Activated CD4-positive, alpha-beta memory T cell treated with anti-CD3 and anti-CD28 coated beads, Interleukin-2, amount 10 ng/mL, durations not matched to agents 7 days and 5 days (primary cell): ENCODE measurements at regions not wholly inside any gene's neighbourhood (a gene's known extent, or its start where the extent isn't known, plus 50 kb on each side); places are given as distances from the start of the nearest gene placed in this dataset.

ENCODE experiments used
- CTCF ChIA-PET: fragments of 350-600 bp; sonication (Branson Sonifier 250); formaldehyde crosslinking; loops from one replicate; lab custom pipeline; 2021; ENCODE audit warnings: antibody characterized with exemption, inconsistent platforms; lab: Charles Lee
- POLR2A ChIA-PET: fragments of 350-600 bp; sonication (Branson Sonifier 250); formaldehyde crosslinking; loops from one replicate; lab custom pipeline; 2021; ENCODE audit warnings: antibody characterized with exemption; lab: Charles Lee
- DNase-seq: peaks from one replicate; pipeline ENCODE4 v3.0.0-alpha.2; 2020
- H3K27ac Mint-ChIP-seq: one replicate; pipeline ENCODE4 v1.8.0; 2021; ENCODE audit warnings: mild to moderate bottlenecking, mixed read lengths
- H3K27me3 Mint-ChIP-seq: one replicate; pipeline ENCODE4 v1.8.0; 2021; ENCODE audit warnings: mixed read lengths
- H3K36me3 Mint-ChIP-seq: one replicate; pipeline ENCODE4 v1.8.0; 2021; ENCODE audit warnings: low read depth, mixed read lengths
- H3K4me1 Mint-ChIP-seq: one replicate; pipeline ENCODE4 v1.8.0; 2021; ENCODE audit warnings: mixed read lengths
- H3K4me3 Mint-ChIP-seq: one replicate; pipeline ENCODE4 v1.8.0; 2021; ENCODE audit warnings: mild to moderate bottlenecking, mixed read lengths
- H3K9me3 Mint-ChIP-seq: one replicate; pipeline ENCODE4 v1.8.0; 2021; ENCODE audit warnings: mixed read lengths

GRCh38 chr2:21427606-21428005, 303.8 kb downstream of the TDRD15 start:
- H3K27ac Mint-ChIP-seq = no peak overlapping the region
- no peak for DNase-seq
- H3K27me3 Mint-ChIP-seq = no peaks in the 10 kb centered on the region
- CTCF ChIA-PET = no interaction called here
- peaks cover 3% of the 10 kb centered on the region for H3K4me1 Mint-ChIP-seq
- H3K4me3 Mint-ChIP-seq = no peak overlapping the region
- POLR2A ChIA-PET = no interaction called here
- peaks cover 3% of the 10 kb centered on the region for H3K9me3 Mint-ChIP-seq
- H3K36me3 Mint-ChIP-seq = no peaks in the 10 kb centered on the region

DNA sequence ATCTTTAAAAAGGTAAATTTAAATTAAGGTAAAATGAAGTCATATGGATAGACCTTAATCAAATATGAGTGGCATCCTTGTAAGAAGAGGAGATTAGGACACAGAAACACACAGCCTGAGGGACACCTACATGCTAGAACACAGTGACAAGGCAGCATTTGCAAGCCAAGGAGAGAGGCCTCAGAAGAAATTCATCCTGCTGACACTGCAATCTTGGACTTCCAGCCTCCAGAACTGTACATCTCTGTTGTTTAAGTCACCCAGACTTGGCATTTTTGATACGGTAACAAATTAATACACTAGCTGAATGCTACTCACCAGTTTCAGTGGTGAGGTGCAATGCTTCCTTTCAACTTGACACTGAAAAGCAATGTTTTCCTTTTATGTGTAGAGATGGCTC, 305.0 kb downstream of the TDRD15 start:
- POLR2A ChIA-PET = no interaction called here
- Mint-ChIP-seq H3K4me3 (no peak overlapping the region), H3K4me1 (peaks cover 3% of the 10 kb centered on the region), H3K36me3 (no peaks in the 10 kb centered on the region), H3K27ac (no peak overlapping the region), H3K27me3 (no peaks in the 10 kb centered on the region), H3K9me3 (peaks cover 5% of the 10 kb centered on the region)
- CTCF ChIA-PET = no interaction called here
- DNase-seq = no peak

DNA sequence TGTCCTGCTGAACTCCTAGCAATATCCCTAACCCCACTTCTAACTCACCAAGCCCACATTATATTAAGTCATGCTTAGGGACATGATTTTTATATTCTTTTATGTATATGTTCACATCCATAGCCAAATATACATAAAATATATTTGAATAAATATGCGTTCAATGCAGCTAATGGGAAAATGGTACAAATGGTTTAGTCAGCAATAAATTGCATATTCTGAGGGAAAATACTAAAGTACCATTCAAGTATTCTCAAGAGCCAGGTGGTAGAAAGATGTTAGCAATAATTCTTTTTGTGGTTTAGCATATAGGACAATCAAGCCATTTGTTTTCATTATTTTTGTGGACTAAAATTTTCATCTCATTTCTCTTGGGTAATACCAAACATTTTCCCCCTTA, 306.0 kb downstream of the TDRD15 start:
- Mint-ChIP-seq H3K4me3 (no peak overlapping the region), H3K27me3 (no peaks in the 10 kb centered on the region), H3K9me3 (peaks cover 5% of the 10 kb centered on the region), H3K27ac (no peak overlapping the region), H3K36me3 (no peaks in the 10 kb centered on the region), H3K4me1 (peaks cover 3% of the 10 kb centered on the region)
- no peak for DNase-seq
- ChIA-PET CTCF (no interaction called here), POLR2A (no interaction called here)

GRCh38 chr2:21431078-21431477, 307.3 kb downstream of the TDRD15 start:
- H3K36me3 Mint-ChIP-seq = no peaks in the 10 kb centered on the region
- H3K4me3 Mint-ChIP-seq = no peak overlapping the region
- ChIA-PET CTCF (no interaction called here), POLR2A (no interaction called here)
- H3K27ac Mint-ChIP-seq = no peak overlapping the region
- peaks cover 3% of the 10 kb centered on the region for H3K4me1 Mint-ChIP-seq
- DNase-seq = no peak
- H3K9me3 Mint-ChIP-seq = peaks cover 5% of the 10 kb centered on the region
- no peaks in the 10 kb centered on the region for H3K27me3 Mint-ChIP-seq

GRCh38 chr2:21438949-21439348, 315.2 kb downstream of the TDRD15 start:
- Mint-ChIP-seq H3K9me3 (peaks cover 3% of the 10 kb centered on the region), H3K4me1 (no peaks in the 10 kb centered on the region), H3K27ac (no peak overlapping the region), H3K36me3 (no peaks in the 10 kb centered on the region), H3K27me3 (no peaks in the 10 kb centered on the region), H3K4me3 (no peak overlapping the region)
- ChIA-PET CTCF (no interaction called here), POLR2A (no interaction called here)
- no peak for DNase-seq

DNA sequence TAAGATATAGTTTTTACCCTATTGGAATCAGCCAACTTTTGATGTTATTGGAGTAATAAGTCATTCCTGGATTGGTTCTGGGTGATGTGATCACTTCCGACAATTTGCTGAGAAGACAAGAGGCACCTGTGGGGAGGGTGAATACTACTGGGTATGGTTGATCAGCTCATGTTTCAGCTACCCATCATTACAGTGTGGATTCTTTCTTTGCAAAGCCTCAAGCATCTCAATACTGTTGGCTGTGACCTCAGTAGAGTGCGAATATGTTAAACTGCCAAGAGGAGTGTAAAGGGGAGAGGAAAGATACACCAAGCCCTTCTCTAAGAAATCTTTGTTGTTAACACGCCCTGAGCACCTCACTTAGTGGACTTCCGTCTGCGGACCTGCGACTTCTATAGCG, 317.7 kb downstream of the TDRD15 start:
- no peak overlapping the region for H3K27ac Mint-ChIP-seq
- H3K4me1 Mint-ChIP-seq = no peaks in the 10 kb centered on the region
- H3K4me3 Mint-ChIP-seq = no peak overlapping the region
- peaks cover 6% of the 10 kb centered on the region for H3K9me3 Mint-ChIP-seq
- ChIA-PET POLR2A (no interaction called here), CTCF (no interaction called here)
- no peaks in the 10 kb centered on the region for H3K27me3 Mint-ChIP-seq
- no peak for DNase-seq
- H3K36me3 Mint-ChIP-seq = no peaks in the 10 kb centered on the region

DNA sequence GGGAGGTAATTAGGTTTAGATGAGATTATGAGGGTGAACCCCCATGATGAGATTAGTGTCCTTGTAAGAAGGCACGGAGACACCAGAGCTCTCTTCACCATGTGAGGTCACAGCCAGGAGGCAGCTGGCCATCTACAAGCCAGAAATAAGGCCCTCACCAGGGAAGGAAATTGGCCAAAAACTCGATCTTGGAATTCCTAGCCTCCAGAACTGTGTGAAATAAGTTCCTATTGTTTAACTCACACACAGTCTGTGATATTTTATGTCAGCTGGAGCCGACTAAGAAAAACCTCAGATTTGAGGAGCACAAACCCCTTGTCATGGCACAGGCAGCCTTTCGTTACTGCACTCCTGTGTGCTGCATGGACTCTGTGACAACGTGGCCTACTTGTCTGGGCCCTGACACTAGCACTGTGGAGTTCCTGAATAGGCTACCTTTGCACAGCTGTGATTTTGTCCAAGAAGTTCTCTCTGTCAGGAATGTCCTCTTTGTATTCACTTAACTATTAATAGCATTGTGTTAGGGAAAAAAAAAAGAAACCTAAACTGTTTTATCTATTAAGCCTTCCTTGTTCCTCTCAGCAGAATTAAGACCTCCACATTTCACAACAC, 319.8 kb downstream of the TDRD15 start:
- no peak overlapping the region for H3K27ac Mint-ChIP-seq
- H3K9me3 Mint-ChIP-seq = peaks cover 6% of the 10 kb centered on the region
- no peaks in the 10 kb centered on the region for H3K36me3 Mint-ChIP-seq
- POLR2A ChIA-PET = no interaction called here
- no peaks in the 10 kb centered on the region for H3K27me3 Mint-ChIP-seq
- H3K4me1 Mint-ChIP-seq = no peaks in the 10 kb centered on the region
- DNase-seq = no peak
- no peak overlapping the region for H3K4me3 Mint-ChIP-seq
- CTCF ChIA-PET = no interaction called here

DNA sequence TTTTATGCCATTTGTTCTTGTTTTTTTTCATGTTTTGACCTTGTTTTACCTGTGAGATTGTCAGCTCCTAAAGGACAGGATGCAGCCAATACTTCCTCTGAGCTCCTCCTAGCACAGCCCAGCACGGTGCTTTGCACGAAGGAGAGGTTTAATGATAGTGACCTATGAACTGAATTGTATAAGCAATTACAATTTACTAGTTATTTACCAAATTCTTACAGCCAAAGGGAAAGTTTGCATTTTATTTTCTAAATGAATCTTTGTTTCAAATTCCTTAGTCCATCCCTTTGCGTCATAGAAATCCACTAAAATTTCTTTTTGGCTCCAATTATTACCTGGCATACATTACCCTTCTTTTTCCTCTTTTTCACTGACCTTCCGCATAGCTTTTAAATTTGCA, 326.1 kb downstream of the TDRD15 start:
- H3K36me3 Mint-ChIP-seq = no peaks in the 10 kb centered on the region
- CTCF ChIA-PET = no interaction called here
- POLR2A ChIA-PET = no interaction called here

GRCh38 chr2:21451403-21451802, 327.6 kb downstream of the TDRD15 start:
- ChIA-PET CTCF (no interaction called here), POLR2A (no interaction called here)
- no peak for DNase-seq
- no peaks in the 10 kb centered on the region for H3K36me3 Mint-ChIP-seq
- no peak overlapping the region for H3K4me3 Mint-ChIP-seq
- H3K9me3 Mint-ChIP-seq = no peaks in the 10 kb centered on the region
- no peaks in the 10 kb centered on the region for H3K27me3 Mint-ChIP-seq
- no peak overlapping the region for H3K27ac Mint-ChIP-seq
- H3K4me1 Mint-ChIP-seq = no peaks in the 10 kb centered on the region

More for the DNA sequence above, 326.1 kb downstream of the TDRD15 start:
- no peaks in the 10 kb centered on the region for H3K4me1 Mint-ChIP-seq
- H3K27me3 Mint-ChIP-seq = no peaks in the 10 kb centered on the region
- H3K27ac Mint-ChIP-seq = no peak overlapping the region
- no peak overlapping the region for H3K4me3 Mint-ChIP-seq
- H3K9me3 Mint-ChIP-seq = peaks cover 3% of the 10 kb centered on the region
- DNase-seq = no peak

- Mint-ChIP-seq H3K9me3 (no peaks in the 10 kb centered on the region), H3K27me3 (no peaks in the 10 kb centered on the region), H3K4me3 (no peak overlapping the region), H3K4me1 (no peaks in the 10 kb centered on the region), H3K27ac (no peak overlapping the region), H3K36me3 (no peaks in the 10 kb centered on the region)
- CTCF ChIA-PET = no interaction called here
- POLR2A ChIA-PET = no interaction called here
- no peak for DNase-seq
These were observed 328.5 kb downstream of the TDRD15 start for GRCh38 chr2:21452263-21452662.

DNA sequence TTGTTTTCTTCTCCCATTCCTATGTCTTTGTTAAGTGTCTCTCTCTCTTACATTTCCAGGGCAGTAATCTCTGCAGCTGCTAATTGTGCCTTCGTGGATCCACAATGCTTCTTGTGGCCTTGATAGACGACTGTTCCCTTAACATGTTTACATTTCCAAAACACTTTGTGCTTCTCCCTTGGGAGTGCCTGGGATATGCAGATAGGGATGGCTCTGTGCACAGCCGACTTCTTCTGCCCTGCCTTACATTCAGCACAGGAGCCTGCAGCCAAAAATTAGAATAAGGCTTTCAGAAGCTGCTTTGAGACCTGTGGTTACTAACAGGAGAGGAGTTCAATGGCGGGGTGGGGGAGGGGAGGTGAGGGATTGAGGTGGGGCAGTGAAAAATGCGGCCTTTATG, 328.9 kb downstream of the TDRD15 start:
- ChIA-PET POLR2A (no interaction called here), CTCF (no interaction called here)
- Mint-ChIP-seq H3K27me3 (no peaks in the 10 kb centered on the region), H3K27ac (no peak overlapping the region), H3K4me3 (no peak overlapping the region), H3K36me3 (no peaks in the 10 kb centered on the region), H3K9me3 (no peaks in the 10 kb centered on the region), H3K4me1 (no peaks in the 10 kb centered on the region)
- DNase-seq = no peak

DNA sequence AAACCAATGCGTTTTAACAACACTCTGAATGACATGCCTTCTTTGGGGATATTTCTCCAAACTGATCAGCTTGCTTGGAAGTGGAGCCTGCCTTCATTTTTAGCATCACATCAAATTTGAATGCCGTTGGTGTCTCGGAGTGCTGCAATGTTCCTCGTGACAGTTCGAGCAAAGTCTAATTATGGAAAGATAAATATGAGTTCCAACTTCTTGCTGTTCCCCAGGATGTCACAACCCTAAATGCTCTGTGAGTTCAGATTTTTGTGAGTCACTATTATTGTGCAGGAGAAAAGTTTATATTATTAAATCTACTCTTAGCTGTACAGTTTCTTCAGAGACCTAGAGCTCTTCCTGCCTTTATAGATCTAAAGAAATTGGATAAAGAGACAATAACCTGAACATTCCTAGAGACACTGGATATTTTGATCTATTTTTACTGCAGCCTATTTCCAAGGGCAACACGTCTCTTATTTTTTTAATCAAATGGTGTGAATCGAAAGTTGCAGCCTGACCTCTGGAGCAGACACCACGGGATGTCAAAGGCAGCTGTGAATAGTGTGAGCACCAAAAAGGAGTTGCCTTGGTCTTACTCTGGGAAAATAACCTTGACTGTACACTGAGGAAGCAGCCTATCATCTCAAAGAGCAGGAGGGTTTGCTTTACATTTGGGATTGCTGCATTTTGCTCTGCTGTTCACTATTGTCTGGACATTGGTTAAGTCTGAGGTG, 330.1 kb downstream of the TDRD15 start:
- Mint-ChIP-seq H3K27me3 (no peaks in the 10 kb centered on the region), H3K4me1 (no peaks in the 10 kb centered on the region), H3K36me3 (no peaks in the 10 kb centered on the region), H3K9me3 (no peaks in the 10 kb centered on the region), H3K27ac (no peak overlapping the region), H3K4me3 (no peak overlapping the region)
- ChIA-PET CTCF (no interaction called here), POLR2A (no interaction called here)
- no peak for DNase-seq

DNA sequence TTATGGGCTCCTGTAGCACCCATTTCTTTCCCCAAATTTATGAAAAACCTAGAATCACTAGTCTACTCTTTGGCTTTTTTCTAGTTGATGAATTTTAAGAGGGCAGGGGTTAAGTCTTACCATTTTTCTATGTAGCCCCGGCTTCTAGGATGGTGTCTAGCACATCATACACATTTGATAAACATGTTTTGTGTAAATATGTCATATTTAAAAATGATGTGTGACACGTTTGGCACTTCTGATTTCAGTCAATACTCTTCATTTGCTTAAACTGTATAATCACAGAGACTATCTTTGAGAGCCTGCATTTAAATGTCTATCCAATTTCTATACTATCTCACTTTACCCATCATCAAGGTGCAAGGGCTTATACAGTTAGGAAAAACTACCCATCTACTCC, 331.1 kb downstream of the TDRD15 start:
- DNase-seq = no peak
- H3K27me3 Mint-ChIP-seq = no peaks in the 10 kb centered on the region
- H3K9me3 Mint-ChIP-seq = peaks cover 5% of the 10 kb centered on the region
- H3K4me3 Mint-ChIP-seq = no peak overlapping the region
- CTCF ChIA-PET = no interaction called here
- no peaks in the 10 kb centered on the region for H3K4me1 Mint-ChIP-seq
- POLR2A ChIA-PET = no interaction called here
- no peaks in the 10 kb centered on the region for H3K36me3 Mint-ChIP-seq
- H3K27ac Mint-ChIP-seq = no peak overlapping the region

- no peak overlapping the region for H3K27ac Mint-ChIP-seq
- H3K27me3 Mint-ChIP-seq = no peaks in the 10 kb centered on the region
These were observed 338.0 kb downstream of the TDRD15 start for GRCh38 chr2:21461754-21462240.

More at GRCh38 chr2:21461754-21462240, 338.0 kb downstream of the TDRD15 start:
- ChIA-PET POLR2A (no interaction called here), CTCF (no interaction called here)
- DNase-seq = no peak
- H3K4me1 Mint-ChIP-seq = no peaks in the 10 kb centered on the region
- no peak overlapping the region for H3K4me3 Mint-ChIP-seq
- peaks cover 9% of the 10 kb centered on the region for H3K9me3 Mint-ChIP-seq
- no peaks in the 10 kb centered on the region for H3K36me3 Mint-ChIP-seq
